Stimulated activated naive B cell treated with anti-CD40 and anti-IgM and Interleukin-4, amounts not matched to agents 10 μg/mL and 1 μg/mL and 100 μg/mL, for 72 hours (primary cell): ENCODE measurements at regions not wholly inside any gene's neighbourhood (a gene's known extent, or its start where the extent isn't known, plus 50 kb on each side); places are given as distances from the start of the nearest gene placed in this dataset.
A peak's percentile ranks its signal among the peaks of the same experiment; 100 is the strongest.

ENCODE experiments used
- ATAC-seq, 2 donors: fragments of 150-1000 bp; cut with Tn5 transposase; replicated peaks; 2 replicates each; pipeline ENCODE4 v1.10.0; 2021; ENCODE audit warnings: moderate library complexity in 1 of 2
- DNase-seq: peaks from one replicate; pipeline ENCODE4 v3.0.0; 2021
- H3K27ac Mint-ChIP-seq: one replicate; pipeline ENCODE4 v1.8.0; 2022; ENCODE audit warnings: mild to moderate bottlenecking, mixed read lengths
- H3K27me3 Mint-ChIP-seq, 2 donors: one replicate each; pipeline ENCODE4 v1.8.0; 2022; ENCODE audit warnings: mixed read lengths in 2 of 2
- H3K36me3 Mint-ChIP-seq, 2 donors: one replicate each; pipeline ENCODE4 v1.8.0; 2022; ENCODE audit warnings: mixed read lengths in 2 of 2, mild to moderate bottlenecking in 1 of 2
- H3K4me1 Mint-ChIP-seq, 2 donors: one replicate each; pipeline ENCODE4 v1.8.0; 2022; ENCODE audit warnings: mixed read lengths in 2 of 2, mild to moderate bottlenecking in 1 of 2
- H3K4me3 Mint-ChIP-seq, 2 donors: one replicate each; pipeline ENCODE4 v1.8.0; 2022; ENCODE audit warnings: mild to moderate bottlenecking in 2 of 2, mixed read lengths in 2 of 2, moderate library complexity in 1 of 2
- H3K9me3 Mint-ChIP-seq, 2 donors: one replicate each; pipeline ENCODE4 v1.8.0; 2022; ENCODE audit warnings: mixed read lengths in 2 of 2, mild to moderate bottlenecking in 1 of 2

GRCh38 chr1:62962014-62962812 lies 178.3 kb downstream of the ATG4C start:
- no peak overlapping the region for H3K27ac Mint-ChIP-seq
- H3K27me3 Mint-ChIP-seq, result peaks cover 9 to 11% of the 10 kb centered on the region in 2 donors
- no peak for DNase-seq
- no peaks in the 10 kb centered on the region for H3K4me1 Mint-ChIP-seq
- H3K36me3 Mint-ChIP-seq, result no peaks in the 10 kb centered on the region
- no peak for ATAC-seq
- H3K4me3 Mint-ChIP-seq, result no peak overlapping the region
- no peaks in the 10 kb centered on the region for H3K9me3 Mint-ChIP-seq

- H3K4me3 Mint-ChIP-seq, result no peak overlapping the region
- no peaks in the 10 kb centered on the region for H3K4me1 Mint-ChIP-seq
- peak; percentile 63 to 79 for ATAC-seq
- no peaks in the 10 kb centered on the region for H3K9me3 Mint-ChIP-seq
- DNase-seq, result no peak
- no peaks in the 10 kb centered on the region for H3K36me3 Mint-ChIP-seq
- peaks cover 11 to 15% of the 10 kb centered on the region in 2 donors for H3K27me3 Mint-ChIP-seq
- H3K27ac Mint-ChIP-seq, result no peak overlapping the region
These were observed 179.2 kb downstream of the ATG4C start for GRCh38 chr1:62962901-62963776.

DNA sequence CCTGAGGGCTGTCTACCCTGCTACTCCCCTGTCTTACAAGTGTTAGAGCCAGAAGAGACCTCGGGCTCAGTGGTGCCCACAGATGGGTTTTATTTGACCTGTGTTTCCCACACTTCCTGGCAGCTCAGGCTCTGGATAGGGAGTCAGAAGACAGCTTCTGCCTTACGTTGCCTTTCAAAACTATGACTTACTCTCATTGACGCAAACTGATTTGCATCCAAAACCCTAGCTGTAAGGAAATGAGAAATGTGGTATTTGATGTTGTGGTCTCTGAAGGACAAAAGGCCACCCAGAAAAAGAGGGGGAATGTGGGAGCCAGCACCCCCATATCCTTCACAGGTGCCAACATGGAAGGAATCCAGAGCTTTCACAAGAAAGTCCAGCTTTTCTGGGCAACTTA lies 180.2 kb downstream of the ATG4C start:
- H3K4me3 Mint-ChIP-seq, result no peak overlapping the region
- DNase-seq (no peak), ATAC-seq (no peak)
- H3K9me3 Mint-ChIP-seq, result no peaks in the 10 kb centered on the region
- H3K27me3 Mint-ChIP-seq, result peaks cover 11 to 19% of the 10 kb centered on the region in 2 donors
- H3K4me1 Mint-ChIP-seq, result no peaks in the 10 kb centered on the region
- no peaks in the 10 kb centered on the region for H3K36me3 Mint-ChIP-seq
- no peak overlapping the region for H3K27ac Mint-ChIP-seq

- no peak overlapping the region for H3K4me3 Mint-ChIP-seq
- H3K36me3 Mint-ChIP-seq, result no peaks in the 10 kb centered on the region
- H3K27me3 Mint-ChIP-seq, result peaks cover 17 to 21% of the 10 kb centered on the region in 2 donors
- DNase-seq, result no peak
- H3K4me1 Mint-ChIP-seq, result no peaks in the 10 kb centered on the region
- peaks cover 0 to 2% of the 10 kb centered on the region in 2 donors for H3K9me3 Mint-ChIP-seq
- no peak overlapping the region for H3K27ac Mint-ChIP-seq
- ATAC-seq, result no peak
These were observed 183.1 kb downstream of the ATG4C start for GRCh38 chr1:62967031-62967430.

- Mint-ChIP-seq H3K27me3 (peaks cover 3 to 18% of the 10 kb centered on the region in 2 donors), H3K4me1 (no peaks in the 10 kb centered on the region), H3K36me3 (no peaks in the 10 kb centered on the region), H3K27ac (no peak overlapping the region), H3K4me3 (no peak overlapping the region), H3K9me3 (no peaks in the 10 kb centered on the region)
- DNase-seq (no peak), ATAC-seq (no peak)
These were observed 193.4 kb downstream of the ATG4C start for GRCh38 chr1:62977366-62977765.

DNA sequence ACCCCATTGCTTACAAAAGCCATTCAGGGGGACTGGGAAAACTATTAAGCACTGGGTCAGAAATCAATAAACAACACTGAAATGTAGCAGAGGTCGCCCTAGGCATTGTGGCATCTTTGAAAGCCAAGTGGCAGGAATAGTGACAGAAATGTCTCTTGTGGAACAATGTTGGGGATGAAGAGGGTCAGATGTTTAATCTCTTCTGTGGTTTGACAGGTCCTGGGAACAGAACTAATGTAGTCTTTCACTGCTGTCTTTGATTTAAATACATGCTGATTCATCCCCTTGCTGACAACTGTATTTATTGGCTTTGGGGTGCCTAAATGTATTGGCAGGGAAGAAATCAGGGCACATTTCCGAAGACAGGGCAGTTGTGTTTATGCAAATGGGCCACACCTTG lies 194.8 kb downstream of the ATG4C start:
- Mint-ChIP-seq H3K9me3 (no peaks in the 10 kb centered on the region), H3K27ac (no peak overlapping the region), H3K4me3 (no peak overlapping the region), H3K4me1 (no peaks in the 10 kb centered on the region), H3K27me3 (peaks cover 0 to 14% of the 10 kb centered on the region in 2 donors), H3K36me3 (no peaks in the 10 kb centered on the region)
- no peak for ATAC-seq
- no peak for DNase-seq

DNA sequence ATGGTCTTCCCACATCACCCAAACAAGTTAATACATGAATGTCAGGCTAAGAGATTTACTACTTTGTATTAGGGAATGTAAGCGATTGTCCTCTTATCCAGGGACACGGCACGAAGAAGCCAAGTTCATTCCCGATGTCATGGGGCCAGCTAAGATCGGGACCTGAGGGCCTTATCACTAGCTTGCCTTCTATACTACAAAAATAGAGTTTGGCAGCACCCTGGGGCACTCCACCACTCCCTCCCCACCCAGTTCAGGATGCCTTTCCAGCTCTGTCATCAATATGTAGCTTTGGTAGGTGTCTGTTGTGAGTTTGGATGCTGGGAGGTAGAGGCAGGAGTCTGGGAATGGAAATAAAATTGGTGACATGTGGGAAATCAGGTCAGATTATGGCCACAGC lies 197.5 kb downstream of the ATG4C start:
- Mint-ChIP-seq H3K36me3 (no peaks in the 10 kb centered on the region), H3K9me3 (no peaks in the 10 kb centered on the region), H3K27me3 (peaks cover 0 to 14% of the 10 kb centered on the region in 2 donors), H3K4me1 (no peaks in the 10 kb centered on the region), H3K4me3 (no peak overlapping the region), H3K27ac (no peak overlapping the region)
- DNase-seq (no peak), ATAC-seq (no peak)

DNA sequence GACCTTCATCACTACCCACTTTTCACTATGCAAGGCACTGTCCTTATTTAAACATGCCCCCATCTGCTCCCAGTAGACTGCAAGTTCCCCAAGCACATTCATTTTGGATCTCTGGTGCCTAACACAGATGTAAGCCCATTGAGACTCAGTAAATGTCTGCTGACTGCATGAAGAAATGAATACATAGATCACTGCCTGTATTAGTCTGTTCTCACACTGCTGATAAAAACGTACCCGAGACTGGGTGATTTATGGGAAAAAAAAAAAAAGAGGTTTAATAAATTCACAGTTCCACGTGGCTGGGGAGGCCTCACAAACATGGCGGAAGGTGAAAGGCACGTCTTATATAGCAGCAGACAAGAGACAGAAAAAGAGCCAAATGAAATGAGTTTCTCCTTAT lies 204.9 kb downstream of the ATG4C start:
- peaks cover 26 to 36% of the 10 kb centered on the region in 2 donors for H3K27me3 Mint-ChIP-seq
- H3K9me3 Mint-ChIP-seq, result peaks cover 2 to 3% of the 10 kb centered on the region in 2 donors
- DNase-seq (no peak), ATAC-seq (peak in 1 of 2 donors; percentile 10)
- no peaks in the 10 kb centered on the region for H3K4me1 Mint-ChIP-seq
- no peaks in the 10 kb centered on the region for H3K36me3 Mint-ChIP-seq
- no peak overlapping the region for H3K27ac Mint-ChIP-seq
- no peak overlapping the region for H3K4me3 Mint-ChIP-seq

GRCh38 chr1:62989497-62989896 lies 205.6 kb downstream of the ATG4C start:
- DNase-seq (no peak), ATAC-seq (no peak)
- Mint-ChIP-seq H3K36me3 (no peaks in the 10 kb centered on the region), H3K4me3 (no peak overlapping the region), H3K27me3 (peaks cover 26 to 36% of the 10 kb centered on the region in 2 donors), H3K4me1 (no peaks in the 10 kb centered on the region), H3K9me3 (peaks cover 2 to 3% of the 10 kb centered on the region in 2 donors), H3K27ac (no peak overlapping the region)

GRCh38 chr1:62991152-62991551 lies 207.2 kb downstream of the ATG4C start:
- no peak for ATAC-seq
- H3K9me3 Mint-ChIP-seq, result peaks cover 2 to 3% of the 10 kb centered on the region in 2 donors

GRCh38 chr1:62993844-62994243 lies 209.9 kb downstream of the ATG4C start:
- no peaks in the 10 kb centered on the region for H3K36me3 Mint-ChIP-seq
- peaks cover 29 to 30% of the 10 kb centered on the region in 2 donors for H3K27me3 Mint-ChIP-seq
- H3K4me1 Mint-ChIP-seq, result no peaks in the 10 kb centered on the region
- no peak for ATAC-seq
- no peak for DNase-seq
- no peaks in the 10 kb centered on the region for H3K9me3 Mint-ChIP-seq
- H3K4me3 Mint-ChIP-seq, result no peak overlapping the region
- H3K27ac Mint-ChIP-seq, result no peak overlapping the region

More at GRCh38 chr1:62991152-62991551, 207.2 kb downstream of the ATG4C start:
- Mint-ChIP-seq H3K27ac (no peak overlapping the region), H3K27me3 (peaks cover 31 to 36% of the 10 kb centered on the region in 2 donors), H3K4me3 (no peak overlapping the region), H3K36me3 (no peaks in the 10 kb centered on the region), H3K4me1 (no peaks in the 10 kb centered on the region)
- no peak for DNase-seq

- Mint-ChIP-seq H3K4me1 (no peaks in the 10 kb centered on the region), H3K36me3 (no peaks in the 10 kb centered on the region), H3K4me3 (no peak overlapping the region), H3K27ac (no peak overlapping the region), H3K9me3 (no peaks in the 10 kb centered on the region), H3K27me3 (peaks cover 28 to 30% of the 10 kb centered on the region in 2 donors)
- no peak for ATAC-seq
- DNase-seq, result no peak
These were observed 211.2 kb downstream of the ATG4C start for GRCh38 chr1:62995173-62995572.

DNA sequence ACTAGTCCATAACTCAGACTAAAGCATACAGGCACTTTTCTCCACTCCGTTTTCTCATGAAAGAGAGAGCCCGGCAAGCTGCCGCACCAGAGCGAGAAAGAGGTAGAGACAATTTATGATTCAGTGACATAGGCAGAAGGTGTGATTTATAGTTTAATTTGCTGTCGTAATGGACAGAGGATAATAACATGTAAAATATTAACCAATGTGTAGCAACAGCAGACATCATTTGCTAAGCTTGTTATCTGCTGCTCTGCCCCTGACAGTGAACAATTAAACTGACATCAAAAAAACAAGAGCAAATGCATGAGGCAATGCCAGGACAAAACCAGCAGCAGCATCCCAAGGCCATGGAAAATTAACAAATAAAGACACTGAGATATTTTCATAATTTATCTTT lies 214.0 kb downstream of the ATG4C start:
- Mint-ChIP-seq H3K4me1 (no peaks in the 10 kb centered on the region), H3K36me3 (no peaks in the 10 kb centered on the region), H3K27me3 (peaks cover 25 to 30% of the 10 kb centered on the region in 2 donors), H3K27ac (no peak overlapping the region), H3K9me3 (no peaks in the 10 kb centered on the region), H3K4me3 (no peak overlapping the region)
- ATAC-seq, result no peak
- DNase-seq, result no peak

DNA sequence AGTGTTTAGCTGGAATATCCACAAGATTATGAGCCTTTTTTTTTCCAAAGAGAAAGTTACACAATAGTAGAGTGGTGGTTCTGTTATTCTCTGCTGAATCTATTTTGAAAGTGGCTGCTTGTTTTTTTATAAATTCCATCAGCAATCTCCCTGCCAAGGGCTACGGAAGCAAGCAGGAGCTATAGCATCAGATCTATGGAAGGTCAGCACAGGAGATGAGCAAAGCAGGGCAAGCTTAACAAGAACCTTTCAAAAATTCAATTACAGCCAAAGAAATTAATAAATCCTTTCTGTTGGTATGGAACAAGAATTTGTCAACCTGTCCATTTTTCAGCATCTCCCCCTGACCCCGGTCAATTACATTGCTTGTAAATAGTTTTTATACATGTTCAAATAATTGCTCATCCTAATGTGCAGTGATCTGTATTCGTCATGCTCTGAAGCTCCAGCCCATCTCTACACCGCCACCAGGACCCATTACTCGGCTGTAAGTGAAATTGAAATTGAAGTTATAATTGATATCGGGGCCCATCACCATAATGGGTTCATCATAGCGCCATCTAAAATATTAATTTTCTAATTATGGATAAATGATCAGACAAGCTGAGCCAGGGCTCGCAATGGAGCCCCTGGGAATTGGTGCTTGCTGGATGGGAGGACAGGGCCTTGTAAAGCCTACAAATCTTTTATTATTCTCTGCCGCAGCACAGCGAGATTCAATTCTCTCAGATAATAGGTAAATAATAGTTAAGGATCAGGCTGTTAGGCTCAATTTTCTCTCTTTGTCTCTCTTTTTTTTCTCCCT lies 215.1 kb downstream of the ATG4C start:
- Mint-ChIP-seq H3K4me1 (no peaks in the 10 kb centered on the region), H3K36me3 (no peaks in the 10 kb centered on the region), H3K27me3 (peaks cover 16 to 21% of the 10 kb centered on the region in 2 donors), H3K27ac (no peak overlapping the region), H3K9me3 (no peaks in the 10 kb centered on the region), H3K4me3 (no peak overlapping the region)
- DNase-seq (no peak), ATAC-seq (no peak)
